SK-N-SH (cell line): ENCODE measurements at regions not wholly inside any gene's neighbourhood (a gene's known extent, or its start where the extent isn't known, plus 50 kb on each side); places are given as distances from the start of the nearest gene placed in this dataset.

Experiments used
- CTCF ChIA-PET: fragments of 300-600, 350-600 bp; formaldehyde crosslinking; extraction: SDS; loops from one replicate; lab custom pipeline; 2021; lab: Yijun Ruan, JAX
- POLR2A ChIA-PET: fragments of 350-600 bp; sonication (Branson Sonifier 250); formaldehyde crosslinking; extraction: SDS; loops from one replicate; lab custom pipeline; 2020; ENCODE audit warnings: antibody characterized with exemption, inconsistent platforms; lab: Yijun Ruan, JAX
- DNase-seq: peaks from one replicate; pipeline ENCODE4 v3.0.0; 2012
- H2AFZ ChIP-seq: fragments of 200-600 bp; sonication (generic); 2 replicates; pipeline ENCODE4 v1.8.1; 2016; ENCODE audit warnings: antibody characterized with exemption, mild to moderate bottlenecking, low read depth
- H3F3A ChIP-seq: fragments of 200-600 bp; sonication (generic); replicated peaks from 2 replicates; pipeline ENCODE3; 2016; ENCODE audit warnings: antibody characterized with exemption, mild to moderate bottlenecking; ENCODE audit not compliant: insufficient read depth
- H3K27ac ChIP-seq, 2 experiments: fragments of 200-500 bp in 1 of 2; fragments of 200-600 bp in 1 of 2; sonication (Bioruptor generic) in 1 of 2; sonication (generic), shearing (Covaris generic) in 1 of 2; 2 replicates each; pipeline versions ENCODE4 v1.5.1 to v1.6.1; 2014 to 2016; ENCODE audit warnings: low read depth in 2 of 2, inconsistent platforms in 1 of 2, low read length in 1 of 2, mild to moderate bottlenecking in 1 of 2, mixed read lengths in 1 of 2
- H3K27me3 ChIP-seq: fragments of 200-600 bp; sonication (generic), shearing (Covaris generic); 2 replicates; pipeline ENCODE4 v1.6.1; 2016; ENCODE audit warnings: mixed run types; ENCODE audit not compliant: insufficient read depth
- H3K36me3 ChIP-seq, 2 experiments: fragments of 200-500 bp in 1 of 2; fragments of 200-600 bp in 1 of 2; sonication (Bioruptor generic) in 1 of 2; sonication (generic) in 1 of 2; replicated peaks in 1 of 2; 2 replicates each; pipeline versions ENCODE3 to v1.5.1; 2014 to 2016; ENCODE audit warnings: low read length in 1 of 2, mild to moderate bottlenecking in 1 of 2; ENCODE audit not compliant: insufficient read depth in 2 of 2, control insufficient read depth in 1 of 2
- H3K4me1 ChIP-seq, 2 experiments: fragments of 200-500 bp in 1 of 2; fragments of 200-600 bp in 1 of 2; sonication (Bioruptor generic) in 1 of 2; sonication (generic), shearing (Covaris generic) in 1 of 2; 2 replicates each; pipeline versions ENCODE4 v1.5.1 to v1.6.1; 2014 to 2016; ENCODE audit warnings: low read depth in 1 of 2, low read length in 1 of 2, mixed run types in 1 of 2; ENCODE audit not compliant: insufficient read depth in 2 of 2, control insufficient read depth in 1 of 2
- H3K4me2 ChIP-seq: fragments of 200-600 bp; sonication (generic), shearing (Covaris generic); 2 replicates; pipeline ENCODE4 v1.6.1; 2017; ENCODE audit warnings: mixed run types
- H3K4me3 ChIP-seq, 2 experiments: fragments of 200-500 bp in 1 of 2; fragments of 200-600 bp in 1 of 2; sonication (Bioruptor generic) in 1 of 2; sonication (generic), shearing (Covaris generic) in 1 of 2; 2 replicates each; pipeline versions ENCODE4 v1.5.1 to v1.8.1; 2014 to 2016; ENCODE audit warnings: low read depth in 2 of 2, inconsistent platforms in 1 of 2, low read length in 1 of 2, mild to moderate bottlenecking in 1 of 2, mixed read lengths in 1 of 2, moderate library complexity in 1 of 2
- H3K79me2 ChIP-seq: fragments of 200-600 bp; sonication (generic); 2 replicates; pipeline ENCODE4 v1.8.1; 2017; ENCODE audit warnings: mild to moderate bottlenecking; ENCODE audit not compliant: insufficient read depth
- H3K9ac ChIP-seq: fragments of 200-600 bp; sonication (generic); 2 replicates; pipeline ENCODE4 v1.6.1; 2017; ENCODE audit warnings: mixed run types
- H3K9me2 ChIP-seq: fragments of 200-600 bp; sonication (generic); 2 replicates; pipeline ENCODE4 v1.6.1; 2017; ENCODE audit warnings: mixed run types
- H3K9me3 ChIP-seq: fragments of 200-600 bp; sonication (generic); 2 replicates; pipeline ENCODE4 v1.6.1; 2017; ENCODE audit warnings: mixed run types, mild to moderate bottlenecking, moderate library complexity
- H4K20me1 ChIP-seq: fragments of 200-600 bp; sonication (generic); 2 replicates; pipeline ENCODE4 v1.6.1; 2017; ENCODE audit warnings: mild to moderate bottlenecking, mixed run types; ENCODE audit not compliant: insufficient read depth
- ELF1 ChIP-seq: IDR thresholded peaks from 2 replicates; pipeline ENCODE4 v1.4.0; 2012
- FOXJ3 ChIP-seq: sonication (generic); formaldehyde crosslinking; IDR thresholded peaks from 2 replicates; pipeline ENCODE4 v1.5.1; 2020; ENCODE audit warnings: mild to moderate bottlenecking, missing genetic modification reagents
- FOXM1 ChIP-seq: IDR thresholded peaks from 2 replicates; pipeline ENCODE4 v1.4.0; 2012; ENCODE audit warnings: low read depth, mild to moderate bottlenecking
- GATA2 ChIP-seq: sonication (generic); formaldehyde crosslinking; IDR thresholded peaks from 2 replicates; pipeline ENCODE4 v1.5.0; 2020; ENCODE audit warnings: mild to moderate bottlenecking, missing genetic modification reagents
- JUND ChIP-seq: IDR thresholded peaks from 2 replicates; pipeline ENCODE4 v1.4.0; 2012
- MEF2A ChIP-seq: IDR thresholded peaks from 2 replicates; pipeline ENCODE4 v1.4.0; 2012; ENCODE audit warnings: low read depth, borderline replicate concordance
- MXI1 ChIP-seq: IDR thresholded peaks from 2 replicates; pipeline ENCODE4 v1.6.1; 2012; ENCODE audit warnings: mild to moderate bottlenecking, low read depth, low read length, improper control_type of control experiment
- NFIC ChIP-seq: IDR thresholded peaks from 2 replicates; pipeline ENCODE4 v1.4.0; 2012; ENCODE audit warnings: borderline replicate concordance
- POLR2AphosphoS5 ChIP-seq: IDR thresholded peaks from 2 replicates; pipeline ENCODE4 v1.6.1; 2012; ENCODE audit warnings: low read depth, low read length
- RCOR1 ChIP-seq: fragments of 150-350 bp; IDR thresholded peaks from 2 replicates; pipeline ENCODE4 v1.6.1; 2017; ENCODE audit warnings: antibody characterized with exemption, low read length
- RXRA ChIP-seq: IDR thresholded peaks from 2 replicates; pipeline ENCODE4 v1.4.0; 2012; ENCODE audit warnings: low read depth, mild to moderate bottlenecking, borderline replicate concordance
- SIN3A ChIP-seq: IDR thresholded peaks from 2 replicates; pipeline ENCODE4 v1.6.1; 2012; ENCODE audit warnings: low read depth, mild to moderate bottlenecking, low read length, moderate library complexity, borderline replicate concordance
- USF2 ChIP-seq: fragments of 150-350 bp; IDR thresholded peaks from 2 replicates; pipeline ENCODE4 v1.6.1; 2017; ENCODE audit warnings: antibody characterized with exemption, low read length, low read depth, borderline replicate concordance
- WGBS: methylation state at CpG from one replicate; pipeline ENCODE4 v1.1.6; 2017; ENCODE audit warnings: low lambda C conversion rate; 5-methylcytosine and 5-hydroxymethylcytosine counted together
- TF ChIP-seq, protein P1 (sequence below): IDR thresholded peaks from 2 replicates; pipeline ENCODE4 v1.6.1; 2012; ENCODE audit warnings: mild to moderate bottlenecking, low read depth, low read length, moderate library complexity
- TF ChIP-seq, protein P2 (sequence below): fragments of 200-600 bp; sonication (generic); IDR thresholded peaks from 2 replicates; pipeline ENCODE4 v1.6.1; 2017; ENCODE audit warnings: antibody characterized with exemption, mild to moderate bottlenecking, moderate library complexity

DNA sequence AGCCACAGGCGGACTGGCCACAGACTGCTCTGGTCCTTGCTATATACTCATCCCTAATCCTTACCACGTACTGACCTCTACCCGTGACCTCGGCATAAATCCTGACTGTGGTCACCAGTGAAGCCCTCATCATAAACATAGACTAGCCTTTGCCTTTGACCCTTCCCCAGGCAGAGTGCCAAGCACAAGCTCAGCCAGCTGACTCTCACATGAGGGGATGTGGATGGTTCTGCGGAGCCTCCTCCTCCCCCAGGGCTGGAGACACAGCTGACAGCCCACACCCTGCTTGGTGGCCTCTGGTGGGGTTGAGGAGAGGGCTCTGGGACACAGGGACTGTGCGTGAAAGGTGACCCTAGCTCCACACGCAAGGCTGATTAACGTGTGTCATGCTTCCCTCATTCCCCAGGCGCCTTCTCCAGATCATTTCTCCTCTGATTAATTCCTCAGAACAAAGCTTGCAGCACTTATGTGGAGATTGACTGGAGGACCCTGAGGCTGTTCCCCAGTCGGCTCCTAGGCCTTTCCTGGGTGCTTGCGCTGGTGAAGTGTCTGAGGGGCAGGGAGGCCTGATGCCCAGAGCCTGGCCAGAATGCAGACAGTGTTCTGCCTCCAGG is 241.5 kb upstream of the NLRP1 start:
- H3K4me2 ChIP-seq: no peak overlapping the region
- no peak for DNase-seq
- H2AFZ ChIP-seq: no peak overlapping the region
- TF ChIP-seq, protein P1, sequence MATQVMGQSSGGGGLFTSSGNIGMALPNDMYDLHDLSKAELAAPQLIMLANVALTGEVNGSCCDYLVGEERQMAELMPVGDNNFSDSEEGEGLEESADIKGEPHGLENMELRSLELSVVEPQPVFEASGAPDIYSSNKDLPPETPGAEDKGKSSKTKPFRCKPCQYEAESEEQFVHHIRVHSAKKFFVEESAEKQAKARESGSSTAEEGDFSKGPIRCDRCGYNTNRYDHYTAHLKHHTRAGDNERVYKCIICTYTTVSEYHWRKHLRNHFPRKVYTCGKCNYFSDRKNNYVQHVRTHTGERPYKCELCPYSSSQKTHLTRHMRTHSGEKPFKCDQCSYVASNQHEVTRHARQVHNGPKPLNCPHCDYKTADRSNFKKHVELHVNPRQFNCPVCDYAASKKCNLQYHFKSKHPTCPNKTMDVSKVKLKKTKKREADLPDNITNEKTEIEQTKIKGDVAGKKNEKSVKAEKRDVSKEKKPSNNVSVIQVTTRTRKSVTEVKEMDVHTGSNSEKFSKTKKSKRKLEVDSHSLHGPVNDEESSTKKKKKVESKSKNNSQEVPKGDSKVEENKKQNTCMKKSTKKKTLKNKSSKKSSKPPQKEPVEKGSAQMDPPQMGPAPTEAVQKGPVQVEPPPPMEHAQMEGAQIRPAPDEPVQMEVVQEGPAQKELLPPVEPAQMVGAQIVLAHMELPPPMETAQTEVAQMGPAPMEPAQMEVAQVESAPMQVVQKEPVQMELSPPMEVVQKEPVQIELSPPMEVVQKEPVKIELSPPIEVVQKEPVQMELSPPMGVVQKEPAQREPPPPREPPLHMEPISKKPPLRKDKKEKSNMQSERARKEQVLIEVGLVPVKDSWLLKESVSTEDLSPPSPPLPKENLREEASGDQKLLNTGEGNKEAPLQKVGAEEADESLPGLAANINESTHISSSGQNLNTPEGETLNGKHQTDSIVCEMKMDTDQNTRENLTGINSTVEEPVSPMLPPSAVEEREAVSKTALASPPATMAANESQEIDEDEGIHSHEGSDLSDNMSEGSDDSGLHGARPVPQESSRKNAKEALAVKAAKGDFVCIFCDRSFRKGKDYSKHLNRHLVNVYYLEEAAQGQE: no peak
- TF ChIP-seq FOXJ3 (CRISPR knock-in tag): no peak
- TF ChIP-seq JUND: no peak
- no peak for TF ChIP-seq GATA2
- TF ChIP-seq MEF2A: no peak
- no peak for TF ChIP-seq RXRA
- no peak for TF ChIP-seq USF2
- no peak for TF ChIP-seq RCOR1
- TF ChIP-seq SIN3A: no peak
- TF ChIP-seq NFIC: no peak
- TF ChIP-seq MXI1: no peak
- no peak for TF ChIP-seq POLR2AphosphoS5
- no peak for TF ChIP-seq FOXM1
- TF ChIP-seq, protein P2, sequence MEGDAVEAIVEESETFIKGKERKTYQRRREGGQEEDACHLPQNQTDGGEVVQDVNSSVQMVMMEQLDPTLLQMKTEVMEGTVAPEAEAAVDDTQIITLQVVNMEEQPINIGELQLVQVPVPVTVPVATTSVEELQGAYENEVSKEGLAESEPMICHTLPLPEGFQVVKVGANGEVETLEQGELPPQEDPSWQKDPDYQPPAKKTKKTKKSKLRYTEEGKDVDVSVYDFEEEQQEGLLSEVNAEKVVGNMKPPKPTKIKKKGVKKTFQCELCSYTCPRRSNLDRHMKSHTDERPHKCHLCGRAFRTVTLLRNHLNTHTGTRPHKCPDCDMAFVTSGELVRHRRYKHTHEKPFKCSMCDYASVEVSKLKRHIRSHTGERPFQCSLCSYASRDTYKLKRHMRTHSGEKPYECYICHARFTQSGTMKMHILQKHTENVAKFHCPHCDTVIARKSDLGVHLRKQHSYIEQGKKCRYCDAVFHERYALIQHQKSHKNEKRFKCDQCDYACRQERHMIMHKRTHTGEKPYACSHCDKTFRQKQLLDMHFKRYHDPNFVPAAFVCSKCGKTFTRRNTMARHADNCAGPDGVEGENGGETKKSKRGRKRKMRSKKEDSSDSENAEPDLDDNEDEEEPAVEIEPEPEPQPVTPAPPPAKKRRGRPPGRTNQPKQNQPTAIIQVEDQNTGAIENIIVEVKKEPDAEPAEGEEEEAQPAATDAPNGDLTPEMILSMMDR: no peak
- no peak for TF ChIP-seq ELF1
- H3K9me3 ChIP-seq: peaks cover 3% of the 10 kb centered on the region; the same call in 1 of the 2 replicates
- CTCF ChIA-PET: no interaction called here
- H3F3A ChIP-seq: no peaks in the 10 kb centered on the region
- H3K9me2 ChIP-seq: no peaks in the 10 kb centered on the region
- no peaks in the 10 kb centered on the region for H4K20me1 ChIP-seq
- no peak overlapping the region for H3K27ac ChIP-seq
- no peaks in the 10 kb centered on the region for H3K79me2 ChIP-seq
- no peak overlapping the region for H3K9ac ChIP-seq
- 14% methylated on average over 7 of the region's 11 CpGs for WGBS
- H3K4me3 ChIP-seq: no peak overlapping the region
- H3K27me3 ChIP-seq: no peaks in the 10 kb centered on the region; the same call in 1 of the 2 replicates
- H3K4me1 ChIP-seq: no peaks in the 10 kb centered on the region
- POLR2A ChIA-PET: no interaction called here
- no peaks in the 10 kb centered on the region for H3K36me3 ChIP-seq
